ENCODE measurements at regions not wholly inside any gene's neighbourhood (a gene's known extent, or its start where the extent isn't known, plus 50 kb on each side); places are given as distances from the start of the nearest gene placed in this dataset.

- Histone ChIP-seq H3K4me3 (ENCODE audit: low read depth, low read length) (no peak overlapping the region), H3K36me3 (ENCODE audit: control insufficient read depth, insufficient read depth, low read length) (no peaks in the 10 kb centered on the region), H3K27me3 (ENCODE audit: control insufficient read depth, insufficient read depth, low read length) (no peaks in the 10 kb centered on the region)
- CTCF ChIA-PET: no interaction called here
- no peak for TF ChIP-seq CTCF (IDR thresholded peaks at IDR 0.05; ENCODE audit: insufficient read depth, low read depth, low read length)
- no peak for DNase-seq (ENCODE audit: low read depth)
- POLR2A ChIA-PET: no interaction called here
Measured at GRCh38 chr3:104133630-104134029, 1233.1 kb upstream of the ALCAM start.

- no peak for DNase-seq (ENCODE audit: low read depth)
- no peaks in the 10 kb centered on the region for H3K36me3 ChIP-seq (ENCODE audit: control insufficient read depth, insufficient read depth, low read length)
- ChIA-PET CTCF (no interaction called here), POLR2A (no interaction called here)
- TF ChIP-seq CTCF (IDR thresholded peaks at IDR 0.05; ENCODE audit: insufficient read depth, low read depth, low read length): no peak
- H3K4me3 ChIP-seq (ENCODE audit: low read depth, low read length): no peak overlapping the region
- H3K27me3 ChIP-seq (ENCODE audit: control insufficient read depth, insufficient read depth, low read length): no peaks in the 10 kb centered on the region
Measured at GRCh38 chr3:104137116-104137515, 1229.6 kb upstream of the ALCAM start.

GRCh38 chr3:104145164-104145563 lies 1221.5 kb upstream of the ALCAM start:
- Histone ChIP-seq H3K4me3 (ENCODE audit: low read depth, low read length) (no peak overlapping the region), H3K36me3 (ENCODE audit: control insufficient read depth, insufficient read depth, low read length) (no peaks in the 10 kb centered on the region), H3K27me3 (ENCODE audit: control insufficient read depth, insufficient read depth, low read length) (no peaks in the 10 kb centered on the region)
- ChIA-PET CTCF (no interaction called here), POLR2A (no interaction called here)
- DNase-seq (ENCODE audit: low read depth): no peak
- TF ChIP-seq CTCF (IDR thresholded peaks at IDR 0.05; ENCODE audit: insufficient read depth, low read depth, low read length): no peak

- ChIA-PET CTCF (no interaction called here), POLR2A (no interaction called here)
- TF ChIP-seq CTCF (IDR thresholded peaks at IDR 0.05; ENCODE audit: insufficient read depth, low read depth, low read length): no peak
- Histone ChIP-seq H3K4me3 (ENCODE audit: low read depth, low read length) (no peak overlapping the region), H3K27me3 (ENCODE audit: control insufficient read depth, insufficient read depth, low read length) (no peaks in the 10 kb centered on the region), H3K36me3 (ENCODE audit: control insufficient read depth, insufficient read depth, low read length) (no peaks in the 10 kb centered on the region)
- DNase-seq (ENCODE audit: low read depth): no peak
Measured at GRCh38 chr3:104149154-104149553, 1217.6 kb upstream of the ALCAM start.

GRCh38 chr3:104150724-104151123 lies 1216.0 kb upstream of the ALCAM start:
- ChIA-PET POLR2A (no interaction called here), CTCF (no interaction called here)
- no peak for DNase-seq (ENCODE audit: low read depth)
- no peak overlapping the region for H3K4me3 ChIP-seq (ENCODE audit: low read depth, low read length)
- no peaks in the 10 kb centered on the region for H3K36me3 ChIP-seq (ENCODE audit: control insufficient read depth, insufficient read depth, low read length)
- no peak for TF ChIP-seq CTCF (IDR thresholded peaks at IDR 0.05; ENCODE audit: insufficient read depth, low read depth, low read length)
- H3K27me3 ChIP-seq (ENCODE audit: control insufficient read depth, insufficient read depth, low read length): no peaks in the 10 kb centered on the region

Measured in BJ (cell line).